ENCODE measurements at regions not wholly inside any gene's neighbourhood (a gene's known extent, or its start where the extent isn't known, plus 50 kb on each side); places are given as distances from the start of the nearest gene placed in this dataset.

DNA sequence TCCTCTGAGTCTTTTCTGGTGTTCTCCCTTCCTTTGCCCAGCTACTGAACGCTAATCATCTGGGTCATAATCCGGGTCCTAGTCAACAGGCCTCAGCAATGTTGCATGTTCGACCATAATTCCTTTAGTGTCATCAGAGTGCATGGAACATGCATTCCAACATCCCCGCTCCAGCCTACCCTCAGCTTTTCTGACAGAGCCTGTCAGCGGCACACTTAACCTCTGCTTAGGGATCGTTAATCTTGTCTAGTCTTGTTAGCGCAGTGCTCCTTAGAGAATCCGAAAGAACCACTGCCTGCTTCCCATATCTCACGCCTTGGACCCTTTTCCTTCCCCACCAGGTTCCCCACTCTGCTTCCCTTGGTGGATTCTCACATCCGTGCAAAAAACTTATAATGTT, 767.9 kb upstream of the ID2 start:
- peak; percentile 79 for DNase-seq

DNA sequence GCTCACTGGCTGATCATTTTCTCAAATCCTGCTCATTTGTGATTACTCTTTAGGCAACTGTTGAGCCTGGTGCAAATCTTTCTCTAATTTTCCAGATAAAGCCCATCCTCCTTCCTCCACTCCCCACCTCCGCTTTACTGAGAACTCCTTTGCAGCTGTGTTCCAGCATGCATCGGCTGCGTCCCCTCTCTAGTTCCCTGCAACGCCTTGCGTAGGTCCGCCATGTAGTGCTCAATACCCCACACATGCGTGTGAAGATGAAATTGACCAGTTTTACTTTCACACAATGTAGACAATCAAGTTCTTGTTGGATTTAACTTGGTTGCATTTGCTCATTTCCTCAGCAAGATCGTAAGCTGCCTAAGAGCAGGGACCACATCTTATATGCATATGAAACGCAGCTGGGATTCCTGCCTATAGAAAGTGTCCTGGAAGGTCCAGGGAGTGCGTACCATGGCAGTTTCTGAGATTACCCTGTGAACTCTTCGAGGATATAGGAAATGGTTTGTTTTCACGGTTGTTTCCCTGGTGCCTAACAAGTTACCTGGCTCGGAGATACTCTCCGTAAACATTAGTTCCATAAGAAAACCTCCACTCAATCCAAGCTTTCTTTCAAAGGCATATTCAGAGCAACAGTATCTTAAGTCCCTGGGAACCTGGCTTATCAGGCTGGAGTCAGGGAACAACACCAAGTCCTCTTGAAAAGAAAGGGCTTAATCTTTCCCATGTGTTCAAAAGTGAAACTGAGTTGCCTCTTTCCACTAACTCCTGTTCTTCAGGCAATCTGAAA, 766.4 kb upstream of the ID2 start:
- peak; percentile 6 for DNase-seq

DNA sequence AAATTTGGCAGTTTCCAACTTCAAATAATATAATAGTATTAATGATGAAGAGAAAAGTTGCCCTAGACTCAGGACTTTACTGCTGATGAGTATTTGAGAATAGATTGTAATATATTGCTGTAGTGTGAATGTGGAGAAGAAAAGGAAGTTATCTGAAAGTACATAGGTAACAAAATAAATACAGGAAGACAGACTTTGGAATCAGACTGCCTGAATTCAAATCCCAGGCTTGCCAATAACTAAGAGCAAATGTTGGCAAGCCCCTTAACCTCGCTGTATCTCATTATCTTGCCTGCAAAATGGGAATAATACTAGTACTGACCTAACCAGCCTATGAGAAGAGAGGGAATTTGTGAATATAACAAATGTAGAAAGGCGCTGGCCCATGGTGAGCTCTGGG, 765.2 kb upstream of the ID2 start:
- no peak for DNase-seq

DNA sequence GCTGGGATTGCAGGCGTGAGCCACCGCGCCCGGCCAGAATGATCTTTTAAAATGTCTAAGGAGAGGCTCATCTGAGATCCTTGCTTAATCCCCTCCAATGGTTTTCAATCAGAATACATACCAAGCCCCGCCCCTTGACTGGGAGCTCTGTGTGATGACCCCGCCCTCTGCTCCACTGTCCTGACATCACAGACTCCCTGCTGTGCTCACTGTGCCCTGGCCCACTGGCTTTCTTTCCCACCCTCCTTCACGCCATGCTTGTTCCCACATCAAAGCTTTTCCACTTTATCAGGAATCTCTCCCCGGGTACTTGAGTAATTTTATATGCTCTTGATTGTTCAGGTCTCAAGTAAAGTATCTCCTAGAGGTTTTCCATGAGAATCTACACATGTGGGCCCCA, 762.3 kb upstream of the ID2 start:
- DNase-seq: peak; percentile 54

DNA sequence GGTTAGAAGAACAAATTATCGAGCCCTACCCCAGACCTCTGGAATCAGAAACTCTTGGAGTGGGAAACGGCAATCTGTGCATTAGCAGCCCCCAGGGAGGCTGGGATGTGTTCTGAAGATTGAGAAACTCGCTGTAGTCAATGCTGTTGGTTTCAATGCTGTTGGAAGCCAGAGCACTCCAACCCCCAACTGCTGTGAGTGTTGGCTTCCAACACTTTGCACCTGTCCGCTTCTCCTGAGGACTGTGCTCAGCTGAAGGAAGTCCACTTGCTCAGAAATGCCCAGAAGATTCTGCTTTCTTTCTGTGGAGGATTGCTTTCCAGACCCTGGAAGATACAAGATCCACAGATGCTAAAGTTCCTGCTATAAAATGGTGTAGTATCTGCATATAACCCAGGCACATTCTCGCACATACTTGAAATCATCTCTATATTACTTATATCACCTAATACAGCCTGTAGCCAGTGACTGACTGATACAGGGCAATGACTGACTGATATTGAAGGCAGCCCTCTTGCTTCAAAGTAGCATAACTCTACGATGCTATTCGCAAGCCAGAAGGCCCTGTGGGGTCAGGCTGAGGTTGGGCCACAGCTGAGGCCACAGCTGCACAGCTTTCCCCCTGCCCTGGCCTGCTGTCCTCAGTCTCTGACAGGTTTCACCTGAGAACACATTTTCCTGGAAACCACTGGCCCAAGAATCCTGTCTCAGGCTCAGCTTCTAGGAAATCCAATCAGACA, 757.7 kb upstream of the ID2 start:
- DNase-seq: no peak

DNA sequence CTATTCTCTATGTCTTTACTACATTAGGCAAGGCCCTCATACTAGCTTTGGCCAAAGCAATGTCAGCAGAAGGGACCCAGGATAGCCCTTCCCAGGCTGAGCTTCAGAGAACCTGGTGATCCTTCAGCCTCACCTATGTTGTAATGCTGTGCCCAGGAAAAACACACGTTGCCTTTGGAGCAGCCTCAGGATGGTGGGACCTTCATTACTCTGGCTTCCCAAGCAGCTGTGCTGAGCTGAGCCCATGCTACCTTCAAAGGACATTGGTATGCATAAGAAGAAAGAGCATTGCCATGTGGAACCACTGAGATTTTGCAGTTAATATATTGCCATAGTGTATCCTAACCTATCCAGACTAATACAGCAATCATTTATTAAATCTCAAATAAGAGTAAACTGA, 756.4 kb upstream of the ID2 start:
- no peak for DNase-seq

DNA sequence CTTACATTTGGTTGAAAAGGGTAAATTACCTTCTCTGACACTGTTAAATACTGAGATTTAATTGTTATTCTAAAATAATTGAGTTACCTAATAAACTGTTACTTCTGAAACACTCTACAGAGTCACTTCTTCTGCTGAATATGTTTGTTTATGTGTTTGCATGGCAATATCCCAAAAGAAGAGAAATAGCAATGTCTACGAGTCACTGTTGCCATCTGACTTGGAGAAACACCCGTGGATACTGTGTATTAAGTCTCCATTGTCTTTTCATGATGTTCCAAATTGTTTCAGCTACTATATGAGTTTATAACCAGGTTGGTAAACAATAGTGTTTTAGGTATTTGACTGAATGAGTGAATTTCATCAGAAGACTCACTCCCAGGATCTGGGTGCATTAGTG, 754.2 kb upstream of the ID2 start:
- DNase-seq: no peak

DNA sequence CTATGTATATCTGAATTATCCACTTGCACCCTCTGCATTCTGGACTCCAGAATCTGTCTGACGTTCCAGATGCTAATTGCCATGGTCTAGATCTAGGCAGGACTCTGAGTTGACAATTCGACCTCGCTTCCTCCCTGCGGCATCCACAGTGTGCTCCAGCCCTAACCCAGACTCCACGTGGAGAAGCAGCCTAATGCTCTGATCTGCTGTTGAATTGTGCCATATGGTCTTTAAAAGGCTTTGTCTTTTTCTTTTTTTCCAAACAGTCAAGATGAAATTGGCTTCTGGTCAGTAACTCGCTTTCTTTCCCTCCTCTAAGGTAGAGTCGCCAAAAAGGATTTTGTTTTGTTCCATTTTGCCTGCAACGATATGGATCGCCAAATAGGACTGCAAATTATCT, 752.6 kb upstream of the ID2 start:
- DNase-seq: peak; percentile 24

DNA sequence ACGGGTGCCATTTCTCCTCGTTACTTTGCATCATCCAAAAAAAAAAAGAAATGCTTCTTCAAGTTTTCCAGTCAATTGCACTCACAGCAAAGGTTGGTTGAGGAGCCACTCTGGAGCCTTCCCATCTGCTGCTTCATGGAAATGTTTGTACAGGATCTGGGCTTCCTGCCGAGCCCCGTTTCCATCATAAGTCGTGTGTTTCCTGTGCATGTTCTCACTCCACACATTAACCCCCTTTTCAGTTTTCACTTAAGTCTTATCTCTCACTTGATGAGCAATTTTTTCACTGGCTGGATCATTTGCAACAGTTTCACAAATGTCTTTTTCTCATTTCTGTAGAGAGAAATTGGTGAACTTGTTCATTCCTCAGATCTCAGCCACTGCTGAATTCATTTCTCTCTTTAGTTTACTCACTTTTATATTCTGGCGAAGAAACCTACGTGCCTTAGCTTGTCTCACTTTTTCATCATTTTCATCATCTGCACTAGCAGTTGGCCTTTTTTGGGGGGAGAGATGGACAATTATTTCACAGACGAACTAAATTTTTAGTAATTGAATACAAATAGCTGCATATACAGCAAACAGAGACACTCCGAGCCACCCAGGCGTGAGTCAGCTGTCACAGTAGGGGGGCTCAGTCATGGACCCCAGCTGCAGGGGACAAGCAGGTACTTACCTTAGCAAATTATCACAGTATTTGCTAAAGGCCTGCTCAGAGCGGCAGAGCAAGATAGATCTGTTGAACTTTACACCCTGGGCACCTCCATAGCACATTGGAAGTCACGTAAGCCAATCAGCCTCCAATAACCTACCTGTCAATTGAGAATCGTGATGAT, 750.8 kb upstream of the ID2 start:
- no peak for DNase-seq

DNA sequence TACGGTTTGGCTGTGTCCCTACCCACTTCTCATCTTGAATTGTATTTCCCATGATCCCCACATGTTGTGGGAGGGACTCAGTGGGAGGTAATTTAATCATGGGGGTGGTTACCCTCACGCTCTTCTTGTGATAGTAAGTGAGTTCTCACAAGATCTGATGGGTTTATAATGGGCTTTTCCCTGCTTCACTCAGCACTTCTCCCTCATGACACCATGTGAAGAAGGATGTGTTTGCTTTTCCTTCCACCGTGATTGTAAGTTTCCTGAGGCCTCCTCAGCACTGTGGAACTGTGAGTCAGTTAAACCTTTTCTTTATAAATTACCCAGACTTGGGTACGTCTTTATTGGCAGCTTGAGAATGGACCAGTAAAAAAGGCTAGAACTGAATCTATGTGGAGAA, 750.0 kb upstream of the ID2 start:
- DNase-seq: no peak

DNA sequence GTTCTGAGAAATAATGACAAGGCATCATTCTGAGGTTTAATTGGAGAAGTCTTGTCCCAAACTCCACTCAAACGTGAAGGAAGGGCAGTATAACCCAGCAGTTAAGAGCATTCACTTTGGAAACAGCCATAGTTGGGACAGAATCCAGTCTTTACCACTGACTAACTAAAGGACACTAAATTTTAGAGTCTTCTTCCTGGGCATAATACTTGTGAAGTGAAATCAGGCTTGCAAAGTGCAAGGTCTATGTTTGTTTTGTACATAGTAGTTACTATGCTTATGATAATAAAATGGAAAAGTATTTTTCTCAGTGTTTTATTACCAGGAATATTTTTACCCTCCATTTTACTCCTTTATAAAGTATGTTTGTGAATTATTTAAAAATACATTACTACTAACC, 748.2 kb upstream of the ID2 start:
- DNase-seq: no peak

DNA sequence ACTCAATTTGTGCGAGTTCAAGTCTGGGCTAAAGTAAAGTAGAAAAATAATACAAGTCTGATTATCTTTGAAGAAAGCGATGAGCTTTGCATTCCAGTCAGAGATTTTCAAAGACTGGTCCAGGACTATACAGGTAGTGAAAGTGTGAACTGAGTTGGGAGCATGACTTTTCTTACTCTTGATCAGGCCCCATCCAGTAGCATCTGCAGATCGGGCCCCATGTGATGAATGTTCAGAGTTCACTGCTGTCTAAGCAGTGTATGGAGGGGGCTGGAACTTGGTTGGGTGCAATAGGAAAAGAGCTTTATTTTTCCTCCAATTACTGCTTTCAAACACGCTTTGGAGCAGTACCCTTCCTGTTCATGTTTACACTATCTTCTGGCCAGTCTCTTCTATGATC, 747.4 kb upstream of the ID2 start:
- DNase-seq: no peak

DNA sequence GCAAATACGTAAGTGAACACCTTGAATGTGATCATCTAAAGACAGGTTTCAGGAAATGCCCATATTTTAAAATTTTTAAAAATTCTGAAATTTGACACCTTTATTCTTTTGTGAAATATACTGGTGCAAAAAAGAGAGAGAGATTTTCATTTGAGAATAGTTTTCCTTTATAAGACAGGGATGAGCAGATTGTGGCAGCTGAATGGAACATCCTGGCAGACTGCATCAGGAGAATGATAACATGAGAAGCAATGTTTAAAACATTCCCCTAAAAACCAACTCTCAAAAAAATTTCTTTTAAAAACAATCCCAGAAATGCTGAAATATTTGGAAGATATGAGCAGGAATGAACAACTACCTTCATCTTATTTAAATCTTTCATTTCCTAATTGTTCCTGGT, 744.8 kb upstream of the ID2 start:
- no peak for DNase-seq

DNA sequence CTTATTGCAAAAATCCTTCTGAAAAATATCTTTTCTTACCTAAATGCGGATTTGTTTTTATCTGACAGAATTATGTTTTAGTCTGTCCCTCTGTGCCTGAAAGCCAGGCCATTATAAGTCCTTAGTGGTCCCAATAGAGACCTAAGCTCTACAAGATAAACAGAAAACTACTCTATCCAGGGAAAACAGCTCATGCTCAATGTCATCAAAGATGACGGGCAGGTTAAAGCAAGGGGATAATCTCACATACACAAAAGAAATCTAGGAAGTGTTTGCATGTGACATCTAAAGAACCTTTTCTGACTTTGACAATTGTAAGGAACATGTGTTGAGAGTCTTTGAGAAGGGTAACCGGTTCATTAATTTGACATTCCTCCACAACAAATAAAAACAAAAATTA, 741.1 kb upstream of the ID2 start:
- no peak for DNase-seq

DNA sequence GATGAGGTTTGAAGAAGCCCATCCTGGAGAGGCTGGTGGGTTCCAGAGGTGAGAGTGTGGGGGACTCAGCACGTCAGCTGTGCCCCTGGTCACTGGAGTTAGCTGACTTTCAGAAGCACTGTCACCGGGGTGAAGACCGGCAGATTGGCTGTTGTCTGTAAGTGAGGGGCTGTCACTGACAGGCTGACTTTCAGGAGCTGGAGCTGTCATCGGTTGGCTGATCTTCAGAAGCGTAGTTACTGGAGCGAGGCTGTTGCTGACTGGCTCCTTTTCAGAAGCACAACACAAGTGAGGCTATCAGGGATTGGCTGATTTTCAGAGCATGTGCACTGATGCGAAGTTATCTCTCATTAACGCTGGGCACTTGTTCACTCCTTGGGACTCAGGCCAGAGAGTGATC, 738.4 kb upstream of the ID2 start:
- DNase-seq: no peak

DNA sequence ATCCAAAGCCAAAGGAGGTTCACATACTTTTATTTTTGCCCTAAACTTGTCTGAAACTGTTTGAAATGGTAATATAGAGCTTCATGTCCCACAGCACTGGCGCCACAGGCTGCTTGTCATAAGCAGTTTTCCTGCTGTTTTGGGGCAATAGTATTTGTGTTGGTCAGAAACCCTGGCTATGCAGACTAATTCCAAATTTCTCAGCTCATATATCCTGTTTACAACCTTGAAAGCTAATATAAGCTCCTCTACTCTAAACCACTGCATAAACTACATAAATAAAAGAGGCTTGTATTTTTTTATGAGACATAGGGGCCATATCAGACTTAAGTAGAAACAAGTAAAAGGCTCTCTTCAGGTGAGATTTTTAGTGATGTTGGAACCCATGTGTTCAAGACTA, 736.8 kb upstream of the ID2 start:
- no peak for DNase-seq

DNA sequence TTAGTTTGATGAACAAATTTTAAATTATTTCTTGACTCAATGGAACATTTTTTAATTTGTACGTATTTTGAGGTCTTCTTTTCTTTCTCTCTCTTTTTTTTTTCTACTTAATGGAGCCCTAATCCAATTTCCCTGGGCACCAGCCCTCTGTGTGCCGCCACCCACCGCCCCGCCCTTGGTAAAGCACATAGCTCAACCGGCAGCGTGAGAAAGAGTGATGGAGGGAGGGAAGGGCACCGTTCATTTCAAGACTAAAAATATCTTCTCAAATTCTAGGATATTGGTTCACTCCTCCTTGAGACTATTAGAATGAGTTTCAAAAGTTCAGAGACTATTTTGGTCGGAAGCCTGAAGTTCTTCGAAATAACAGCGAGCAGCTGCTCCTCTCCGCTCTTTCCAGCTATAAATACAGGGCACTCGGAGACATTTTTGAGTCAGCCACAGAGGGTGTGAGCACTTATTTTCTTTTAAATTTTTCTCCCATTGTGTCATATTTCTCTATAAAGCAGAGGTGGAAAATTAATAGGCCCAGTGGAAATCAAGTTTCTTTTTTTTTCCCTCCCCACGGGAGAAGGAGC, 731.7 kb upstream of the ID2 start:
- DNase-seq: peak; percentile 51

DNA sequence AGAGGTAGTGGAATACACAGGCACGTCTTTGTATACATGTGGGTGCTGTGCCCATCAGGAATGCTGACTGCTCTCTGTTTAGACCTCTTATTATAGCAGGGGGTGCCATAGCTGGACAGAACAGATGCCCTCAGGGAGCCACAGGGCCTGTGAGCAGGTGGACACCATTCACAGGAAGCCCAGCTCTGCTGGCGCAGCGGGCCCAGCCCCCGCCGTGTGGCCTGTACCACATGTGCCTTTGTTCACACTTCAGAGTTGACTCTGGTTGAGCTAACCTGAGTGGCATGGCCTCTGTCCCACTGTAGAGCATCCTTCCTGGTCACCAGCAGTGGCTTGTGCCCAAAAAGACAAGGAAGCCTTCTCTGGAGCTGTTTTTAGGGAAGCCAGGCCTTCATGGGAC, 730.9 kb upstream of the ID2 start:
- DNase-seq: no peak

DNA sequence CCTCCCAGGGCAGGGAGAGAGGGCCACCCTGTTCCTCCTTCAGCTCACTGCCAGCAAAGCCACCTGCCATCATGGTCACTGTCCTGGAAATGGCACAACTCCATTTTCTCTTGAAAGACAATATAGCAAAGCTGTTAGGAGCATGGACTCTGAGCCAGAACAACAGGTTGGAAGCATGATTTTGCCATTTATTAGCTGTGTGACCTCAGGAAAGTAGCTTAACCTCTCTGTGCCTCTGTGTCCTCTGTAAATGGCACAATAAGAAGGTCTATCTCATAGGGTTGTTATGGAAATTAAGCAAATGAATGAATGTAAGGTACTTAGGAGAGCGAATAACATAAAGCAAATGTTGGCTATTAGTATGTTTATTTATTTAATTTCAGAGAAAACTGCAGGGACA, 730.4 kb upstream of the ID2 start:
- DNase-seq: no peak

DNA sequence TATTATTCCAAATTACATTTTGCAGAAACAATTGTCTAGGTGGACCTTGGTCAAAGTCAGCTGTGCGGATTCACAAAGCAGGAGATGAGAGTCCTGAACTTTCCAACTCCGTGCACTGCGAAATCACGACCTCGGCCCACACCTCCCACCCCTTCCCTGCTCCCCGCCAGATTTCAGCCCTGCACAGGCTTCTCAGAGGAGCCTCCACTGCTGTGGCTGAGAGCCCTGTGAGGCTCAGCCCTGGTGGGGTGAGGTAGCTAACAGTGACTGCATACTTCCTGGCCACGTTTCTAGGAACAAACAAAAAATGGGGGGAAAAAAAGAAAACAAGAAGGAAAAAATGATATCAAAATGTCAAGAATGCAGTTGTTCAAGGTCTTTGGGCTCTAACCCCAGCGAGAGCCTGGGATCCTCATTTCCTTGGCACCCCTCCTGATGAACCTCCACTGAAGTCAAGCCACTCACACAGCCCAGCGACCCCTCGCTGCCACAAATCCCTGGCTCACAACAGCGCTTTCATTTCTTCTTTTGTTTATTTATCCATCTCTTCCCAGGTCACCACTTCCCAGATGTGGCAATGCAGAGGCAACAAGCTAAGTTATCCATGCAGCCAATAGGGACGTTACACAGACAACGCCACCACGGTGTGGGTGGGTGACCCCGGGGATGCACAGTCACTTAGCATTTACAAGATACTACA, 729.7 kb upstream of the ID2 start:
- no peak for DNase-seq

DNA sequence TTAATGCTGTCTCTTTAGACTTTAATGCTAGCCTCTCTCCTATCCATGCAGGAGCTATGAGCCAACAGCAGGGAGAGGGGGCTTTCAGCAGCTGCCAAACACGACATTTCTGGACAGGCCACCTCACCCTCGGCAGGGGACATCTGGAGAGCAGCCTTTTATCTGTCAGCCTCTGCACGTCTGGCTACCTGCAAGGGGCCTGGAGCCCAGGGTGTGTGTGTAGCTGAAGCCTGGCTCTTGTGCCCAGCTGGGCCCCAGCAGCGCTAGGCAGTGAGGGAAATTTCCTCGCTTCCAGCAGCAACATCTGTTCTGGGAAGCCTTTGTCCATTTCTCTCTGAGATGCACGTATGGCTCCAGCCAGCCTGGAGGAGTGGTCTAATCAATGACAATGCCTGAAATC, 728.7 kb upstream of the ID2 start:
- DNase-seq: no peak

DNA sequence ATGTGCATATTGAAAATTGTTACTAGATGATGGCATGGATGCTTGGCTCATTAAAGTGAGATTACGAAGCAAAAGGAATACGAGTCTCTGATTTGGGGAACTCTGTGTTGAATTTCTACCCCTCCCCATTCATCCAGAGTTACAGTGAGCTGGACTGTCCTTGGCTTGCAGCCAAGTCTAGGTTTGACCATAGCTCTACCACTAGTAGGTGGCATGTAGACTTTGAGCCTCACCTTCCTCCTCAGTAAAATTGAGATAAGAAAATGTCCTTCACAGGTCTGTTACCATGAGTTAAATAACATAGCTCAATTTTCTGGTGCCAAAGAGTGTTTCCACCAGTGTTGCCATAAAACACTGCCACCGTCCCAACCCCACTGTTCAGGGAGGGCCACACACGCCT, 727.6 kb upstream of the ID2 start:
- DNase-seq: no peak

DNA sequence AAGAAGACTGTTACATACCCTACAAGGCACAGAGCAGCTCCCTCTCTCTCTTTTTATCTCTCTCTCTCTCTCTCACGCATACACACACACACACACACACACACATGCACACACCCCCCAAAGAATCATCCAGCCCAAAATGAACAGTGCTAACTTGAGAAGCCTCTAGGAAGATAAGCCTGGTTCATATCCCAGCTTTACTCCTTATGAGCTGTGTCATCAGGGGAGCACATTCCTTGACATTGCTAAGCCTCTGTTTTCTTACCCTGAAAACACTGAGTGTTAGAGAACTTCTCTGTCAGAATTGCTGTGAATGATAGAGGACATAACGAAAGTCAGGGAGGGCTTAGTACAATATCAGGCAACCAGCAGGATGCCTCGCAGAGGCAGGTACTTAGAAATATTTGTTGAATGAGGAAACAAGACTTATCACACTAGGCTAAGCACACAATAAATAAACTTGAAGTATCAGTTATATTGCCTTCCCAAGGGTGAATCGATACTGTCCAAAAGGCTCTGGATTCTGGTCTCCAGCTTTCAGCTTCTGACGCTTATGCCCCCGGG, 725.6 kb upstream of the ID2 start:
- DNase-seq: no peak

Data from NCI-H82 (cell line).